DMS153 treated with DMSO at 0.1 percent for 48 hours (cell line): ENCODE measurements at regions not wholly inside any gene's neighbourhood (a gene's known extent, or its start where the extent isn't known, plus 50 kb on each side); places are given as distances from the start of the nearest gene placed in this dataset.
"Not testable (repeated sequence)": the region's sequence is repeated elsewhere in the genome, so short reads cannot be mapped to it uniquely, and the experiment has no call there.

Source experiments
- DNase-seq: peaks from one replicate; lab custom pipeline; 2025; ENCODE audit not compliant: unreplicated experiment; lab: John Stamatoyannopoulos, UW

- no peak for DNase-seq
Observed at GRCh38 chr3:70744536-70744935, 432.1 kb upstream of the MDFIC2 start.

GRCh38 chr3:70743754-70744153, 431.3 kb upstream of the MDFIC2 start:
- no peak for DNase-seq

- no peak for DNase-seq
Observed at GRCh38 chr3:70742081-70742480, 429.6 kb upstream of the MDFIC2 start.

GRCh38 chr3:70740872-70741271, 428.4 kb upstream of the MDFIC2 start:
- no peak for DNase-seq

- DNase-seq: no peak
Observed at GRCh38 chr3:70740071-70740470, 427.6 kb upstream of the MDFIC2 start.

- no peak for DNase-seq
Observed at GRCh38 chr3:70738291-70738681, 425.8 kb upstream of the MDFIC2 start.

GRCh38 chr3:70737666-70738290, 425.3 kb upstream of the MDFIC2 start:
- DNase-seq: peak; percentile 53

GRCh38 chr3:70736009-70736408, 423.6 kb upstream of the MDFIC2 start:
- no peak for DNase-seq

- no peak for DNase-seq
Observed at GRCh38 chr3:70734756-70735155, 422.3 kb upstream of the MDFIC2 start.

GRCh38 chr3:70731046-70731445, 418.6 kb upstream of the MDFIC2 start:
- DNase-seq: no peak

GRCh38 chr3:70729845-70730244, 417.4 kb upstream of the MDFIC2 start:
- DNase-seq: no peak

- DNase-seq: no peak
Observed at GRCh38 chr3:70728311-70728710, 415.9 kb upstream of the MDFIC2 start.

GRCh38 chr3:70726961-70727360, 414.5 kb upstream of the MDFIC2 start:
- DNase-seq: no peak

- DNase-seq: no peak
Observed at GRCh38 chr3:70726096-70726938, 413.9 kb upstream of the MDFIC2 start.

- no peak for DNase-seq
Observed at GRCh38 chr3:70722018-70722417, 409.6 kb upstream of the MDFIC2 start.

- no peak for DNase-seq
Observed at GRCh38 chr3:70716832-70717231, 404.4 kb upstream of the MDFIC2 start.

GRCh38 chr3:70712449-70713082, 400.1 kb upstream of the MDFIC2 start:
- no peak for DNase-seq

- no peak for DNase-seq
Observed at GRCh38 chr3:70703305-70704102, 391.1 kb upstream of the MDFIC2 start.

GRCh38 chr3:70702132-70702531, 389.7 kb upstream of the MDFIC2 start:
- no peak for DNase-seq

GRCh38 chr3:70684701-70685100, 372.3 kb upstream of the MDFIC2 start:
- no peak for DNase-seq

GRCh38 chr3:70675810-70676209, 363.4 kb upstream of the MDFIC2 start:
- DNase-seq: not testable (repeated sequence)
